ENCODE measurements at regions not wholly inside any gene's neighbourhood (a gene's known extent, or its start where the extent isn't known, plus 50 kb on each side); places are given as distances from the start of the nearest gene placed in this dataset.

- no peak for TF ChIP-seq POLR2A (IDR thresholded peaks at IDR 0.05)
- no peak for TF ChIP-seq CTCF (IDR thresholded peaks at IDR 0.05)
- TF ChIP-seq EP300 (IDR thresholded peaks at IDR 0.05) = no peak
- TF ChIP-seq POLR2AphosphoS5 (IDR thresholded peaks at IDR 0.05) = no peak
- Histone ChIP-seq H3K27ac (no peak overlapping the region), H3K36me3 (no peaks in the 10 kb centered on the region), H3K9me3 (no peaks in the 10 kb centered on the region), H3K4me1 (no peaks in the 10 kb centered on the region), H3K4me3 (no peak overlapping the region), H3K27me3 (no peaks in the 10 kb centered on the region)
- DNase-seq (ENCODE audit: low spot score in 2 of 2) = no peak
- WGBS = 73% methylated on average over 3 of the region's 3 CpGs
Observed at GRCh38 chr12:58978717-58979116, 58.4 kb upstream of the LRIG3 start.

GRCh38 chr12:58977476-58977875 lies 57.2 kb upstream of the LRIG3 start:
- 54% methylated on average over 4 of the region's 4 CpGs for WGBS
- H3K4me1 ChIP-seq = no peaks in the 10 kb centered on the region
- no peaks in the 10 kb centered on the region for H3K27me3 ChIP-seq
- H3K36me3 ChIP-seq = no peaks in the 10 kb centered on the region
- no peaks in the 10 kb centered on the region for H3K9me3 ChIP-seq
- TF ChIP-seq POLR2AphosphoS5 (IDR thresholded peaks at IDR 0.05) (no peak), CTCF (IDR thresholded peaks at IDR 0.05) (no peak), POLR2A (IDR thresholded peaks at IDR 0.05) (no peak), EP300 (IDR thresholded peaks at IDR 0.05) (no peak)
- DNase-seq (ENCODE audit: low spot score in 2 of 2) = no peak
- H3K4me3 ChIP-seq = no peak overlapping the region
- H3K27ac ChIP-seq = no peak overlapping the region

GRCh38 chr12:58976146-58976545 lies 55.8 kb upstream of the LRIG3 start:
- Histone ChIP-seq H3K27me3 (no peaks in the 10 kb centered on the region), H3K4me3 (no peak overlapping the region), H3K9me3 (no peaks in the 10 kb centered on the region), H3K36me3 (no peaks in the 10 kb centered on the region), H3K27ac (no peak overlapping the region), H3K4me1 (no peaks in the 10 kb centered on the region)
- 100% methylated on average over 2 of the region's 2 CpGs for WGBS
- DNase-seq (ENCODE audit: low spot score in 2 of 2) = no peak
- TF ChIP-seq EP300 (IDR thresholded peaks at IDR 0.05) (no peak), CTCF (IDR thresholded peaks at IDR 0.05) (no peak), POLR2A (IDR thresholded peaks at IDR 0.05) (no peak), POLR2AphosphoS5 (IDR thresholded peaks at IDR 0.05) (no peak)
